Left lung (tissue), 4 donors: ENCODE measurements at regions not wholly inside any gene's neighbourhood (a gene's known extent, or its start where the extent isn't known, plus 50 kb on each side); places are given as distances from the start of the nearest gene placed in this dataset.

Experiments
- ATAC-seq: fragments of 200-7000 bp; cut with Tn5 transposase; one replicate; pipeline ENCODE4 v1.9.1; 2020; ENCODE audit warnings: moderate library complexity
- DNase-seq, 4 donors: peaks; one replicate each; pipeline ENCODE4 v3.0.0-alpha.2; 2013 to 2020
- H3K27ac ChIP-seq, 2 donors: fragments of 200-600 bp; sonication (generic) in 1 of 2; one replicate each; pipeline versions ENCODE4 v1.5.0 to v1.8.0; 2020 to 2021
- H3K27me3 ChIP-seq, 2 donors: fragments of 200-600 bp; sonication (generic) in 1 of 2; one replicate each; pipeline versions ENCODE4 v1.5.0 to v1.8.0; 2020 to 2021
- H3K36me3 ChIP-seq, 2 donors: fragments of 200-600 bp; sonication (generic) in 1 of 2; one replicate each; pipeline versions ENCODE4 v1.5.0 to v1.8.0; 2020 to 2021
- H3K4me1 ChIP-seq, 2 donors: fragments of 200-600 bp; one replicate each; pipeline ENCODE4 v1.8.0; 2021
- H3K4me3 ChIP-seq, 2 donors: fragments of 200-600 bp; sonication (generic) in 1 of 2; one replicate each; pipeline versions ENCODE4 v1.5.0 to v1.8.0; 2020 to 2021; ENCODE audit warnings: mild to moderate bottlenecking in 1 of 2
- H3K9me3 ChIP-seq, 2 donors: fragments of 200-600 bp; sonication (generic) in 1 of 2; one replicate each; pipeline versions ENCODE4 v1.5.0 to v1.8.0; 2020 to 2021
- intact Hi-C, 2 donors: fragments of 100-400 bp; cut with DNase I; formaldehyde crosslinking; loops; one replicate each; pipeline versions ENCODE4 v1.11.2 to v1.14.2; 2022
- TF ChIP-seq, protein P1 (sequence below), 2 donors: fragments of 200-600 bp; sonication (generic) in 1 of 2; IDR thresholded peaks; one replicate each; pipeline versions ENCODE4 v1.5.0 to v1.8.0; 2021; ENCODE audit warnings: antibody characterized with exemption in 2 of 2
- donor health status: DM: no; HTN: yes; CAD: no.
- donor health status: DM: no; HTN: no; CAD: no.

DNA sequence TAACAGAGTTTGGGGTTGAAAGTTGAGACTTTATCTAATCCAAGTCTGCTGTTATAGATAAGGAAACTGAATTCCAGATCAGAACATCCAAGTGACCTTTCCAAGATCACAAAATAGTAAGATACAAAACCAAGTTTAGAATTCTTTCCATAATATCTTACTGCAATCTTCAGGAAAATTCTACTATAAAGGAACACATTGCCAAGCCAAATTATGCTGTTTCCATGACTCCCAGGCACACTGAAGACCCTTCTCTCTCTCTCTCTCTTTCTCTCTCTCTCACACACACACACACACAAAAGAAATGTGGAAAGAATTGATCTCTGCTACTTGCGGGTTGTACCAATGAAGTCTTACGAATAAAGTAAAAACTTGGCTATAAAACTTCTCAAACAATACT is 398.4 kb downstream of the METTL4 start:
- ATAC-seq (no peak), DNase-seq (no peak)
- Histone ChIP-seq H3K27me3 (no peaks in the 10 kb centered on the region), H3K4me3 (no peak overlapping the region), H3K4me1 (no peaks in the 10 kb centered on the region), H3K27ac (no peak overlapping the region), H3K9me3 (no peaks in the 10 kb centered on the region), H3K36me3 (no peaks in the 10 kb centered on the region)
- intact Hi-C loops: no loop called here
- TF ChIP-seq, protein P1, sequence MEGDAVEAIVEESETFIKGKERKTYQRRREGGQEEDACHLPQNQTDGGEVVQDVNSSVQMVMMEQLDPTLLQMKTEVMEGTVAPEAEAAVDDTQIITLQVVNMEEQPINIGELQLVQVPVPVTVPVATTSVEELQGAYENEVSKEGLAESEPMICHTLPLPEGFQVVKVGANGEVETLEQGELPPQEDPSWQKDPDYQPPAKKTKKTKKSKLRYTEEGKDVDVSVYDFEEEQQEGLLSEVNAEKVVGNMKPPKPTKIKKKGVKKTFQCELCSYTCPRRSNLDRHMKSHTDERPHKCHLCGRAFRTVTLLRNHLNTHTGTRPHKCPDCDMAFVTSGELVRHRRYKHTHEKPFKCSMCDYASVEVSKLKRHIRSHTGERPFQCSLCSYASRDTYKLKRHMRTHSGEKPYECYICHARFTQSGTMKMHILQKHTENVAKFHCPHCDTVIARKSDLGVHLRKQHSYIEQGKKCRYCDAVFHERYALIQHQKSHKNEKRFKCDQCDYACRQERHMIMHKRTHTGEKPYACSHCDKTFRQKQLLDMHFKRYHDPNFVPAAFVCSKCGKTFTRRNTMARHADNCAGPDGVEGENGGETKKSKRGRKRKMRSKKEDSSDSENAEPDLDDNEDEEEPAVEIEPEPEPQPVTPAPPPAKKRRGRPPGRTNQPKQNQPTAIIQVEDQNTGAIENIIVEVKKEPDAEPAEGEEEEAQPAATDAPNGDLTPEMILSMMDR (IDR thresholded peaks at IDR 0.05): no peak

DNA sequence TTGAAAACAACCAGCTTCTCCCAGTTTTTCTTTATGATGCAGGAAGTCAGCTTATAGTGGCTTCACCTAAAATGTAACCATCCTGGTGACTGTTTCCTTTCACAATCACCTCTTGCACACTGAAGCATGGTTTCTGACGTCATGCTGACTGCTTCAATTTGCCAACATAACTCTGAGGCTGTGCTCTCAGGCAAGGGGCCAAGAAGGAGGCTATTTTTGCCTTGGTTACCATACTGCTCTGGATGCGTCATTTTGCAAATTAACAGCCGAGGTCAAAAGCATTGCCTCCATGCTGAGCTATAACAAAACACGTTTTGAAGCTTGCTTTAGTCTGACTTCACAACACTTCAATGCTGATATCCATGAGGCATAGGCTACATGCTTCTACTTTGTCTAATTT is 397.8 kb downstream of the METTL4 start:
- Histone ChIP-seq H3K27me3 (no peaks in the 10 kb centered on the region), H3K36me3 (no peaks in the 10 kb centered on the region), H3K4me3 (no peak overlapping the region), H3K9me3 (no peaks in the 10 kb centered on the region), H3K27ac (no peak overlapping the region), H3K4me1 (no peaks in the 10 kb centered on the region)
- TF ChIP-seq, protein P1 (IDR thresholded peaks at IDR 0.05): no peak
- ATAC-seq: no peak
- DNase-seq: peak in 1 of 4 donors; percentile 28
- intact Hi-C loops: no loop called here

DNA sequence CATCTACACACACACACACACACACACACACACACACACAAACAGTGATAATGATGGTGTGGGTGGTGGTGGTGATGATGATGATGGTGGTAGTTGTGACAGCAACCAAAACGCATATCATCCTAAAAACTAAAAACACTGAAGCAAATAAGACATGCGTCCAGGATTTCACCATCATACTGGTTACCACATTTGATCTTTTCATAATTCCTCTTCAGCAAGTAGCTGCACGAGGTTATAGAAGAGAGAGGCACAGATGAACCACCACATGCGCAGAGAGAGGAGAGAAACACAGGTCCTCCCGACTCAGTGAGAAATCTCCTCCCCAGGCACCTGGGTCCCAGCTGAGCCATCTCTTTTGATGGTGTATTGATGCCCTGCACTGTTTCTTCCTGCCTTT is 393.3 kb downstream of the METTL4 start:
- H3K4me1 ChIP-seq: no peaks in the 10 kb centered on the region
- DNase-seq: no peak
- intact Hi-C loops: no loop called here
- H3K36me3 ChIP-seq: no peaks in the 10 kb centered on the region
- no peak for ATAC-seq
- no peak overlapping the region for H3K4me3 ChIP-seq
- no peaks in the 10 kb centered on the region for H3K9me3 ChIP-seq
- H3K27me3 ChIP-seq: no peaks in the 10 kb centered on the region
- H3K27ac ChIP-seq: no peak overlapping the region
- TF ChIP-seq, protein P1 (IDR thresholded peaks at IDR 0.05): no peak

DNA sequence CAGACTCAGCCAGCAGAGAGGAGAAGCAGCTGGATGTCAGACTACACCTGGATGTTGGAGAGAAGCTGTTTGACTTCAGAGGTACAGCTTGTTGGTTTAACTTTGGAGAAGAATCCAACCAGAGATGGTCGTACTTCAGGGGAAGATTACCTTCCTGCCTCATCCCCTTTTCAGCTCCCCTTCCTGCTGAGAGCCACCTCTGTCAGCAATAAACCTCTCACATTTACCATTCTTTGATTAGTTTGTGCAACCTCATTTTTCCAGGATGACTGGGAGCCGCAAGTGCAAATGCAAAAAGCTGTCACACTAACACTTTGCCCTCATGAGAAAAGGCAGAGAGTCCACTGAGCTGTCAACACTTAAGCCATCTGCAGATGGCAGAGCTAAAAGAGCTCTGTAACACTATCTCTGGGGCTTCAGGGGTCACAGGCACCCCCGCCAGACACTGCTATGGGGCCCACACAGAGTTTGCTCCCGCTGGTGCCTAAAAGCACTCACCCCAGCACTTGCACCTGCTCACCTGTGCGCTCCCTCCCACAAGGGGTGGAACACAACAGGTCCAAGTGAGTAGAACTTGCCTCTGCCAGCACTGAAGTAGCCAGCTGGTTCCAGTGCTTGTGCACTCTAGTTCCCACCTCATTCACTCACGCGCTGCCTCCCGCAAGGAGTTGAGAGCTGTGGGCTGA is 391.7 kb downstream of the METTL4 start:
- DNase-seq (no peak), ATAC-seq (no peak)
- no peaks in the 10 kb centered on the region for H3K27me3 ChIP-seq
- no peak overlapping the region for H3K27ac ChIP-seq
- H3K9me3 ChIP-seq: no peaks in the 10 kb centered on the region
- H3K36me3 ChIP-seq: no peaks in the 10 kb centered on the region
- TF ChIP-seq, protein P1 (IDR thresholded peaks at IDR 0.05): no peak
- intact Hi-C loops: no loop called here
- no peak overlapping the region for H3K4me3 ChIP-seq
- H3K4me1 ChIP-seq: no peaks in the 10 kb centered on the region

DNA sequence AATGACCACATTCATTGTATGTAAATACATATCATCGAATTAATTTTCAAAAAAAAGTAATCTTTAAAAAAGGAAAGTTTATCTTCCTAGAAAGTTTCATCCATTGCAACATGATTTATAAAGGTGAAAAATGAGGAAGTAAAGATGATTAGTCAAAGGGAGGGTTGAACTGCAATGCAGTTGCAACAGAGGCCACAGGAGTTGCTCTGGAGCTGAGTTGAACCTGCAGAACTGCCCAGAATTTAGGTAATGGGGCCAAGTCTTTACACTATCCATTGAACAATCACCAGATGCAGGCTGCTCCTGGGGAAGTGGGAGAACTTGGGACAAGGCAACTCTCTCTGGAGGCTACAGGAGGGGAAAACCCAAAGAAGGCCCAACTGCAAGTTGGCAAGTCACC is 390.7 kb downstream of the METTL4 start:
- intact Hi-C loops: no loop called here
- Histone ChIP-seq H3K36me3 (no peaks in the 10 kb centered on the region), H3K4me3 (no peak overlapping the region), H3K4me1 (no peaks in the 10 kb centered on the region), H3K9me3 (no peaks in the 10 kb centered on the region), H3K27me3 (no peaks in the 10 kb centered on the region), H3K27ac (no peak overlapping the region)
- DNase-seq: no peak
- ATAC-seq: no peak
- TF ChIP-seq, protein P1 (IDR thresholded peaks at IDR 0.05): no peak
